H9 (cell line): ENCODE measurements at regions not wholly inside any gene's neighbourhood (a gene's known extent, or its start where the extent isn't known, plus 50 kb on each side); places are given as distances from the start of the nearest gene placed in this dataset.

Experiments used
- DNase-seq: peaks from one replicate; pipeline ENCODE4 v3.0.0-alpha.2; 2017
- H2AFZ ChIP-seq: one replicate; pipeline ENCODE4 v1.6.1; 2013; ENCODE audit warnings: mild to moderate bottlenecking, low read length, control low read depth, moderate library complexity
- H2AK5ac ChIP-seq: 2 replicates; pipeline ENCODE4 v1.6.1; 2013; ENCODE audit warnings: low read length, control low read depth, mixed read lengths; ENCODE audit not compliant: insufficient read length
- H2BK120ac ChIP-seq: one replicate; pipeline ENCODE4 v1.6.1; 2013; ENCODE audit warnings: low read depth, mild to moderate bottlenecking, low read length, control low read depth, inconsistent platforms; ENCODE audit not compliant: poor library complexity, severe bottlenecking
- H2BK12ac ChIP-seq: 2 replicates; pipeline ENCODE4 v1.6.1; 2013; ENCODE audit warnings: low read length, control low read depth, mixed read lengths, low read depth; ENCODE audit not compliant: insufficient read length
- H2BK15ac ChIP-seq: 2 replicates; pipeline ENCODE4 v1.6.1; 2013; ENCODE audit warnings: low read depth, low read length, control low read depth
- H2BK20ac ChIP-seq: one replicate; pipeline ENCODE4 v1.6.1; 2013; ENCODE audit warnings: low read depth, mild to moderate bottlenecking, low read length, control low read depth, inconsistent platforms; ENCODE audit not compliant: poor library complexity, severe bottlenecking
- H2BK5ac ChIP-seq: 2 replicates; pipeline ENCODE4 v1.6.1; 2013; ENCODE audit warnings: low read length, control low read depth, mixed read lengths; ENCODE audit not compliant: insufficient read length
- H3K14ac ChIP-seq: 2 replicates; pipeline ENCODE4 v1.6.1; 2013; ENCODE audit warnings: low read length, control low read depth; ENCODE audit not compliant: insufficient read depth
- H3K18ac ChIP-seq: 2 replicates; pipeline ENCODE4 v1.6.1; 2013; ENCODE audit warnings: low read depth, mild to moderate bottlenecking, mixed read lengths, low read length, control low read depth; ENCODE audit not compliant: insufficient read length
- H3K23ac ChIP-seq: 2 replicates; pipeline ENCODE4 v1.6.1; 2013; ENCODE audit warnings: low read length, control low read depth, mixed read lengths, low read depth; ENCODE audit not compliant: insufficient read length
- H3K23me2 ChIP-seq: 2 replicates; pipeline ENCODE4 v1.6.1; 2013; ENCODE audit warnings: low read depth, mild to moderate bottlenecking, mixed read lengths, low read length, control low read depth; ENCODE audit not compliant: insufficient read length, poor library complexity, severe bottlenecking
- H3K27ac ChIP-seq: 2 replicates; pipeline ENCODE4 v1.5.1; 2013; ENCODE audit warnings: low read length, control low read depth, mixed read lengths, low read depth; ENCODE audit not compliant: insufficient read length
- H3K27me3 ChIP-seq: 2 replicates; pipeline ENCODE4 v1.6.1; 2013; ENCODE audit warnings: low read length, control low read depth, inconsistent platforms; ENCODE audit not compliant: insufficient read depth
- H3K4ac ChIP-seq: 2 replicates; pipeline ENCODE4 v1.6.1; 2013; ENCODE audit warnings: low read depth, mild to moderate bottlenecking, control low read depth, inconsistent platforms, low read length, moderate library complexity
- H3K4me1 ChIP-seq: 2 replicates; pipeline ENCODE4 v1.6.1; 2013; ENCODE audit warnings: low read length, control low read depth, inconsistent platforms; ENCODE audit not compliant: insufficient read depth
- H3K4me2 ChIP-seq: 2 replicates; pipeline ENCODE4 v1.6.1; 2013; ENCODE audit warnings: low read length, control low read depth, mixed read lengths; ENCODE audit not compliant: insufficient read length, insufficient read depth
- H3K56ac ChIP-seq: 2 replicates; pipeline ENCODE4 v1.6.1; 2013; ENCODE audit warnings: low read depth, mild to moderate bottlenecking, mixed read lengths, low read length, control low read depth; ENCODE audit not compliant: insufficient read length
- H3K79me1 ChIP-seq: 2 replicates; pipeline ENCODE4 v1.6.1; 2013; ENCODE audit warnings: low read depth, mild to moderate bottlenecking, moderate library complexity, low read length, control low read depth, inconsistent platforms; ENCODE audit not compliant: insufficient read depth, poor library complexity, severe bottlenecking
- H3K79me2 ChIP-seq: 2 replicates; pipeline ENCODE4 v1.6.1; 2013; ENCODE audit warnings: low read length, control low read depth, inconsistent platforms; ENCODE audit not compliant: insufficient read depth
- H3K9ac ChIP-seq: 2 replicates; pipeline ENCODE4 v1.6.1; 2013; ENCODE audit warnings: low read length, control low read depth, mixed read lengths; ENCODE audit not compliant: insufficient read length; ENCODE audit errors: extremely low read depth
- H3K9me3 ChIP-seq: one replicate; pipeline ENCODE4 v1.6.1; 2013; ENCODE audit warnings: low read depth, low read length, inconsistent platforms; ENCODE audit not compliant: control insufficient read depth
- H3T11ph ChIP-seq: one replicate; pipeline ENCODE4 v1.6.1; 2013; ENCODE audit warnings: mild to moderate bottlenecking, low read length, control low read depth, inconsistent platforms
- H4K20me1 ChIP-seq: one replicate; pipeline ENCODE4 v1.6.1; 2013; ENCODE audit not compliant: control insufficient read depth, insufficient read length, insufficient read depth
- H4K5ac ChIP-seq: 2 replicates; pipeline ENCODE4 v1.6.1; 2013; ENCODE audit warnings: low read depth, mild to moderate bottlenecking, mixed read lengths, low read length, control low read depth; ENCODE audit not compliant: insufficient read length
- H4K8ac ChIP-seq: replicated peaks from 2 replicates; pipeline ENCODE4 v1.6.1; 2013; ENCODE audit warnings: low read length, control low read depth, mixed read lengths, low read depth; ENCODE audit not compliant: insufficient read length
- H4K91ac ChIP-seq: 2 replicates; pipeline ENCODE4 v1.6.1; 2013; ENCODE audit warnings: low read depth, mild to moderate bottlenecking, moderate library complexity, mixed read lengths, low read length, control low read depth; ENCODE audit not compliant: insufficient read length
- H3K27ac Mint-ChIP-seq, 3 experiments: 2 replicates in 2 of 3; 3 replicates in 1 of 3; pipeline ENCODE4 v1.8.0; 2020 to 2021; ENCODE audit warnings: mixed read lengths in 3 of 3, mild to moderate bottlenecking in 1 of 3, moderate library complexity in 1 of 3
- H3K27me3 Mint-ChIP-seq: 2 replicates; pipeline ENCODE4 v1.8.0; 2021; ENCODE audit warnings: low read depth, mild to moderate bottlenecking, moderate library complexity, mixed read lengths
- H3K36me3 Mint-ChIP-seq, 3 experiments: 2 replicates in 2 of 3; 3 replicates in 1 of 3; pipeline ENCODE4 v1.8.0; 2020 to 2021; ENCODE audit warnings: low read depth in 3 of 3, mixed read lengths in 3 of 3; ENCODE audit not compliant: insufficient read depth in 1 of 3
- H3K4me1 Mint-ChIP-seq, 2 experiments: 2 replicates each; pipeline ENCODE4 v1.8.0; 2020; ENCODE audit warnings: mixed read lengths in 2 of 2
- H3K4me3 Mint-ChIP-seq, 2 experiments: 2 replicates in 1 of 2; 3 replicates in 1 of 2; pipeline ENCODE4 v1.8.0; 2020 to 2021; ENCODE audit warnings: mild to moderate bottlenecking in 2 of 2, mixed read lengths in 2 of 2, moderate library complexity in 1 of 2
- H3K9me3 Mint-ChIP-seq, 2 experiments: 2 replicates in 1 of 2; 3 replicates in 1 of 2; pipeline ENCODE4 v1.8.0; 2020; ENCODE audit warnings: mild to moderate bottlenecking in 2 of 2, mixed read lengths in 2 of 2, moderate library complexity in 1 of 2
- CTCF ChIP-seq: fragments of 200-600 bp; sonication (generic); conservative IDR thresholded peaks from 3 replicates; pipeline ENCODE4 v1.8.0; 2021; ENCODE audit warnings: antibody characterized with exemption, mild to moderate bottlenecking
- WGBS: extraction: QIAGEN DNeasy Blood & Tissue Kit; methylation state at CpG from one replicate; pipeline ENCODE4 v1.1.7; 2013; ENCODE audit warnings: missing lambda C conversion rate, low lambda C conversion rate, mixed read lengths; ENCODE audit not compliant: insufficient read length; ENCODE audit errors: extremely low coverage; 5-methylcytosine and 5-hydroxymethylcytosine counted together

- Mint-ChIP-seq H3K27me3 (no peaks in the 10 kb centered on the region), H3K4me3 (no peak overlapping the region), H3K27ac (no peak overlapping the region), H3K36me3 (peaks cover 7 to 30% (median 16%) of the 10 kb centered on the region in 3 experiments), H3K4me1 (peaks cover 13 to 16% of the 10 kb centered on the region in 2 experiments), H3K9me3 (peaks cover 10 to 13% of the 10 kb centered on the region in 2 experiments)
- Histone ChIP-seq H3K9ac (no peak overlapping the region), H2BK120ac (no peak overlapping the region), H3K18ac (no peak overlapping the region), H2AFZ (no peak overlapping the region), H3K23me2 (no peaks in the 10 kb centered on the region), H4K91ac (no peak overlapping the region), H4K8ac (no peak overlapping the region), H2BK12ac (no peak overlapping the region), H3T11ph (no peak overlapping the region), H4K5ac (no peak overlapping the region), H3K56ac (no peak overlapping the region), H3K23ac (no peak overlapping the region), H2BK5ac (no peak overlapping the region), H3K14ac (no peak overlapping the region), H3K4ac (no peak overlapping the region), H3K27ac (no peak overlapping the region), H3K27me3 (no peaks in the 10 kb centered on the region), H3K79me2 (no peaks in the 10 kb centered on the region; the same call in 1 of the 2 replicates), H3K4me1 (no peaks in the 10 kb centered on the region), H2AK5ac (no peak overlapping the region), H2BK15ac (no peak overlapping the region), H4K20me1 (no peaks in the 10 kb centered on the region), H2BK20ac (no peak overlapping the region), H3K9me3 (peaks cover 16% of the 10 kb centered on the region), H3K79me1 (no peaks in the 10 kb centered on the region), H3K4me2 (no peak overlapping the region)
- WGBS: no CpG with 5 or more reads among the region's 6 CpGs
- no peak for TF ChIP-seq CTCF
- DNase-seq: no peak
These were observed 163.3 kb upstream of the THBS1 start for GRCh38 chr15:39417366-39418134.
